HUES6 (cell line): ENCODE measurements at regions not wholly inside any gene's neighbourhood (a gene's known extent, or its start where the extent isn't known, plus 50 kb on each side); places are given as distances from the start of the nearest gene placed in this dataset.
"Not testable (repeated sequence)": the region's sequence is repeated elsewhere in the genome, so short reads cannot be mapped to it uniquely, and the experiment has no call there.

Source experiments
- H3K27ac ChIP-seq: 2 replicates; pipeline ENCODE4 v1.7.0; 2013; ENCODE audit warnings: low read depth, mild to moderate bottlenecking, low read length, inconsistent platforms
- H3K27me3 ChIP-seq: 2 replicates; pipeline ENCODE4 v1.6.1; 2013; ENCODE audit warnings: low read length; ENCODE audit not compliant: control insufficient read depth, insufficient read depth
- H3K36me3 ChIP-seq: 2 replicates; pipeline ENCODE4 v1.6.1; 2013; ENCODE audit warnings: low read length; ENCODE audit not compliant: control insufficient read depth, insufficient read depth
- H3K4me1 ChIP-seq: 2 replicates; pipeline ENCODE4 v1.6.1; 2013; ENCODE audit warnings: low read length; ENCODE audit not compliant: control insufficient read depth, insufficient read depth
- H3K4me3 ChIP-seq: 2 replicates; pipeline ENCODE4 v1.5.1; 2013; ENCODE audit warnings: low read depth, low read length
- H3K9ac ChIP-seq: one replicate; pipeline ENCODE4 v1.6.1; 2013; ENCODE audit warnings: mild to moderate bottlenecking, low read length
- H3K9me3 ChIP-seq: 2 replicates; pipeline ENCODE4 v1.6.1; 2013; ENCODE audit warnings: low read depth, low read length; ENCODE audit not compliant: control insufficient read depth, insufficient read depth

DNA sequence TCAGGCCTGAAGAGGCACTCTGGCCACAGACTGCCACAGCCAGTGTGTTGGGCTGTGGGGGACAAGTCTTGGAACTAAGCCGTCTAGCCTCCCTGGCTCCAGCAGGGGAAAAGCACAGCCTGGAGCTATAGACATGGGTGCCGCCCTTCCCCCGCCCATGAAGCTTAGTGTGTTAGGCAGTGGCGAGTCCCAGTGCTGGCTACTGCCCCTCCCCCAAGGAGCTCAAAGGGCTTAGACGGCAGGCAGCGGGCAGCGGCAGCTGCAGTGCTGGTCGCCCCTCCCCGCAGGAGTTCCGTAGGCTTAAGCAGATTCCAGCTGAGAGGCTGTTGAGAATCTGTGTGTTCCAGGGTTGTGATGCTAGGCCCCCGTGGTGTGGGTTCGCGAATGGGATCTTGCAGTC lies 135.8 kb upstream of the RORA start:
- Histone ChIP-seq H3K4me1 (peaks cover 11% of the 10 kb centered on the region), H3K27me3 (no peaks in the 10 kb centered on the region), H3K9ac (peak overlapping the region; percentile 8), H3K4me3 (peak overlapping the region; percentile 47), H3K9me3 (0 out of 2 replicates have a peak, but pooled peaks cover 3% of the 10 kb centered on the region), H3K27ac (no peak overlapping the region), H3K36me3 (no peaks in the 10 kb centered on the region)

DNA sequence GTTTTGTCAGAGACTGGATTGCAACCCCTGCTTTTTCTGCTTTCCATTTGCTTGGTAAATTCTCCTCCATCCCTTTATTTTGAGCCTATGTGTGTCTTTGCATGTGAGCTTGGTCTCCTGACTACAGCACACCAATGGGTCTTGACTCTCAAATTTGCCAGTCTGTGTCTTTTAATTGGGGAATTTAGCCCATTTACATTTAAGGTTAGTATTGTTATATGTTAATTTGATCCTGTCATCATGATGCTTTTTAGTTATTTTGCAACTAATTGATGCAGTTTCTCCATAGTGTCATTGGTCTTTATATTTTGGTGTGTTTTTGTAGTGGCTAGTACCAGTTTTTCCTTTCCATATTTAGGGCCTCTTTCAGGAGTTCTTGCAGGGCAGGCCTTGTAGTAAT lies 133.8 kb upstream of the RORA start:
- H3K9me3 ChIP-seq, H3K27ac ChIP-seq, H3K9ac ChIP-seq, H3K4me3 ChIP-seq, H3K36me3 ChIP-seq, H3K27me3 ChIP-seq: not testable (repeated sequence)
- peaks cover 11% of the 10 kb centered on the region for H3K4me1 ChIP-seq

DNA sequence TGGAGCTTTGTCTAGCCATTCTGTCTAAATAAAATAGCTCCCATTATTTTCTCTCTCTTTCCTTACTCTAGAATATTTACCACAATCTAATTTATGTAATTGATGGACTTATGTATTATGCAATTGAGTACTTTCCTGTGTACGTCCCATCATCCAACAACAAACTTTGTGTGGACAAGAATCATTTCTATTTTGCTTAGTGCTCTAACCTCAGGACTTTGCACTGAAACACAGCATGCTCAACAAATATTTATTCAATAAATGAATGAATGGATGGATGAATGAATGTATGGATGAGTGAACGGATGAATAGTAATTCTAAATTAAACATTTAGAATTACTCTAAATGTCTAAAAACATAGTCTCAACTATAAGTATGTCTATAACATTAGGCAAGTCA lies 115.2 kb upstream of the RORA start:
- Histone ChIP-seq H3K4me1 (no peaks in the 10 kb centered on the region), H3K9ac (no peak overlapping the region), H3K27ac (no peak overlapping the region), H3K27me3 (no peaks in the 10 kb centered on the region), H3K9me3 (no peaks in the 10 kb centered on the region), H3K36me3 (no peaks in the 10 kb centered on the region), H3K4me3 (no peak overlapping the region)

DNA sequence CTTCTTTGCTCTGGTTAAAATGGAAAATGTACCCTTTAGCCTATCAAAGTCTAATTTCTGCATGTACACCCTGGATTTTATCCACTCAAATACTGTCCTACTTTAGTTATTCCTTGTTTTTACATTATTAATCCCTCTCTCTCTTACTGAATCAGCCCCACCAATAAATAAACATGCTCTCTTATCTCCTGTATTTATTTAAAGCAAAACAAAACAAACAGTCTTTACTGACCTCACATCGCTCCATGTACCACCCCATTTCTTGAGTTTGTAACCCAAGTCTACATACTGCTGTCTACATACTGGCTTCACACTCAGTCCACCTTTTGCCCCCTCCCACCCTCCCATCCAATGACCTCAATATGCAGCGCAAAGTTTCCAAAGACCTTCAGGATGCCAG lies 113.3 kb upstream of the RORA start:
- Histone ChIP-seq H3K4me1 (no peaks in the 10 kb centered on the region), H3K36me3 (no peaks in the 10 kb centered on the region), H3K9ac (no peak overlapping the region), H3K27me3 (no peaks in the 10 kb centered on the region), H3K4me3 (no peak overlapping the region), H3K27ac (no peak overlapping the region), H3K9me3 (no peaks in the 10 kb centered on the region)

DNA sequence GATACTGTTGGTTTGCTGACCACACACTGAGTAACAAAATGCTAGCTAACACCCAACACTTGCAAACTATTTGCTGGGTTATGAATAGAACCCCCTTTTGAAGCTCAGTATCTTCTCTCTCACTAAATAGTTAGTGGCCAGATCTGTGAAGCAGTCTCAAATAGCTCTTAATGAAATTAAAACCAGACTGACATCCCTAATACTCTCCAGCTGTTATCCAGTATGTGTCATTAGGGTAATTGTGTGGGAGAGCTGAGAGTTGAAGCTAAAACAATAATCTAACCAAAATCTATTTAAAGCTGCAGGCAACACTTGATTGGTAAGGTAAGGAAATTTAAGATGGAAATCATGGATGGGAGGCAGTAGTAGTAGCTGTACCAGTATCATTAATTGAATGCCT lies 110.4 kb upstream of the RORA start:
- no peaks in the 10 kb centered on the region for H3K4me1 ChIP-seq

DNA sequence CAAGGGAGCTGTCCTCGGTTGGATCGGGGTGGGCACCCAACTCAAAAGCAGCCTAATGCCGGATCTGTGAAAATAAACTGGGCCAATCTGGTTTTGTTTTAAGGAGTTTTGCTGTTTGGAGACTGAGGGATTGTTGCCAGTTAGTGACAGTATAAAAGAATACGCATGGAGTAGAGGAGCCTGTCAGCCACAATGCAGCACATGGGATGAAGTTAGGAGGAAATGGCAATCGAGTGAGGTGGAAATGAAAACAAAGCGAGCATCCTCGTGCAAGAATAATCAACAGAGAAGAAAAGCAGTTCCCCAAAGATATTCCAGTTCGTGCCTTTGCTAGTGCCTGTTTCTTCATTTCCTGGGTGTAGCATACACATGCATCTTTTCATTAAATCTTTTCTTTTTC lies 108.4 kb upstream of the RORA start:
- Histone ChIP-seq H3K27ac (no peak overlapping the region), H3K36me3 (no peaks in the 10 kb centered on the region), H3K4me1 (no peaks in the 10 kb centered on the region), H3K27me3 (no peaks in the 10 kb centered on the region), H3K9ac (no peak overlapping the region), H3K4me3 (no peak overlapping the region), H3K9me3 (no peaks in the 10 kb centered on the region)

More for the DNA sequence above, 110.4 kb upstream of the RORA start:
- H3K9me3 ChIP-seq, result no peaks in the 10 kb centered on the region
- no peak overlapping the region for H3K27ac ChIP-seq
- H3K27me3 ChIP-seq, result no peaks in the 10 kb centered on the region
- H3K4me3 ChIP-seq, result no peak overlapping the region
- no peaks in the 10 kb centered on the region for H3K36me3 ChIP-seq
- no peak overlapping the region for H3K9ac ChIP-seq

DNA sequence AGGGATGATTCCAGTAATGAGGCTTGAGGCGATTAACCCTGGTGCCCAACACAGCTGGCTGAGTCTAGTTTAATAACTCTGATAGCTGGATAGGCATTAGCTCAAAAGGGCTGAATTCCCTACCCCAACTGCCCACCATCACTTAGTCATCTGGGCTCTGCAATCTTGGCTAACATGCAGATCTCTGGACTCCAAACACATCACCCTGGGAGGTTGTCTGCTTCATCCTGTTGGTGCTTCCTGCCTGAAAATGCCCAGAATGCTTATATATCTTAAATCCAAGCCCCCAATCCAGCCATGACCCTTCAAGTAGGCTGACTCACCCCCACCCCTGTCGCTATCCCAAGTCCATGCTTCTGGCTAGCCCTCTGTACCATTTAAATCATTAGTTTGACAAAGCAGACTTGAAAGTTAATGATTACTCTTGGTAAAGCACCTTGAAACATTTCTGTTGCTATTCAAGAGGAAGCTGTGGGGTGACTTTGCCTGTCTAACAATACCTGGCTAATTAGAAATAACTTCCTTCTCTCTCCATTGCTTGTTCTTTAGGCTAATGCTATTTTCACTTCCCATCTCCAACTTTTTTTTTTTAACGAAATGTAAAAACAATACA lies 107.0 kb upstream of the RORA start:
- Histone ChIP-seq H3K27me3 (no peaks in the 10 kb centered on the region), H3K9ac (no peak overlapping the region), H3K4me1 (no peaks in the 10 kb centered on the region), H3K36me3 (no peaks in the 10 kb centered on the region), H3K9me3 (no peaks in the 10 kb centered on the region), H3K27ac (no peak overlapping the region), H3K4me3 (no peak overlapping the region)

DNA sequence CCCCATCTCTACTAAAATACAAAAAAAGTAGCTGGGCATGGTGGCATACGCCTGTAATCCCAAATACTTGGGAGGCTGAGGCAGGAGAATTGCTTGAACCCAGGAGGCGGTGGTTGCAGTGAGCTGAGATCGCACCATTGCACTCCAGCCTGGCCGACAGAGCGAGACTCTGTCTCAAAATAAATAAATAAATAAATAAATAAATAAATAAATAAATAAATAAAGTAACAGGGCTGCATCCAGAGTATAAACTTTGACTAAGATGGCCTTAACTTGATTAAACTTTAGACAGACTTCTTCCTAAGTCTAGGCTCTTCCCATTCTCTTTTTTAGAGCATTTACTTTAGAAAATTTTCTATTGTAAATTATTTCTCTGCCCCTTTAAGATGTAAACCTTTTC lies 105.6 kb upstream of the RORA start:
- not testable (repeated sequence) for H3K9ac ChIP-seq, H3K9me3 ChIP-seq, H3K36me3 ChIP-seq, H3K4me3 ChIP-seq, H3K27ac ChIP-seq, H3K27me3 ChIP-seq, H3K4me1 ChIP-seq

DNA sequence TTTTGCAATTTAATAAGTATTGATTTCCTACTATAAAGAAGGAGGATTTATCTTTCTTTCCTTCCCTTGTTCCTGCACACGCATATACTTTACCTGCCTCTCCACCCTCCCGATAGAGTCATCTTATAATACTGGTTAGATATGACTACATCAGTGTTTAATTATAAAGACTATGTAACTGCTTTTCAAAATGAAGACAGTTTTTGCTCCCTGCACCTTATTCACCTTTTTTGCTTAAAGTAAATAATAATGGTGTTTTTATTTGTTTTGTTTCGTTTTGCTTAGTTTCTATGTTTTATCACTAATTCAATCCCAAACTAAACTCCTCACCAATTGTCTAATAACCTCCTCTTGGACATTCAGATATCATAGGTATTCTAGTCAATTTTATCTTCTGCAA lies 101.9 kb upstream of the RORA start:
- Histone ChIP-seq H3K27me3 (no peaks in the 10 kb centered on the region), H3K36me3 (no peaks in the 10 kb centered on the region), H3K27ac (no peak overlapping the region), H3K9ac (no peak overlapping the region), H3K4me3 (no peak overlapping the region), H3K4me1 (no peaks in the 10 kb centered on the region), H3K9me3 (no peaks in the 10 kb centered on the region)

DNA sequence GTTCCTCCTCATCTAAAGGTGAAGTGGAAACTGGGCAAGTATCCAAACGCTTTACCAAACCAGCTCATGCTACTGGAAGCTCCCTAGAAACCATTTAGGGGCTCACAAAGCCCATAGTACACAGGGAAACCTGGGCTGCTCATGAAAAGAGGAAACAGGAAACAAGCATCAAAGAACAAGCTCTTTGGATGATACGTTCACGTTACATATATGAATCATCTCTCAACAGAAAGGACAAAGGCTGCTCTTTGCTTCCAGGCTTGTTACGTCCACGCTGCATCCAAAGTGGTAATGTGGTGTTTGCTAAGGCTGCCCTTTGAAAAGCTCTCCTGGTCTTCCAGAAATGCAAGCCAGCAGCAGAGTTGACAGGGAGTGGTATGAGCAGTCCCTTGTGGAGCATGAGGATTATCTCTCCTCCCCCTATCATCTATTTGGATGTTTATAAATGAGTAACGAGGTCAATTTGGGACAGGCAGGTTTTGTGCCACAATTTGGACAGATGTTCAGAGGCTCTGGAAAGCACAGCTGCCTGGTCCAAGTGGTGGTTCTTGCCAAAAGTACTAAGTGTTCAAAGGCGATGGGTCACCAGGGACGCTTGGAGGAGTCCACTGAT lies 98.0 kb upstream of the RORA start:
- no peak overlapping the region for H3K4me3 ChIP-seq
- no peaks in the 10 kb centered on the region for H3K9me3 ChIP-seq
- H3K27ac ChIP-seq, result no peak overlapping the region
- H3K27me3 ChIP-seq, result no peaks in the 10 kb centered on the region
- no peak overlapping the region for H3K9ac ChIP-seq
- no peaks in the 10 kb centered on the region for H3K36me3 ChIP-seq
- no peaks in the 10 kb centered on the region for H3K4me1 ChIP-seq

DNA sequence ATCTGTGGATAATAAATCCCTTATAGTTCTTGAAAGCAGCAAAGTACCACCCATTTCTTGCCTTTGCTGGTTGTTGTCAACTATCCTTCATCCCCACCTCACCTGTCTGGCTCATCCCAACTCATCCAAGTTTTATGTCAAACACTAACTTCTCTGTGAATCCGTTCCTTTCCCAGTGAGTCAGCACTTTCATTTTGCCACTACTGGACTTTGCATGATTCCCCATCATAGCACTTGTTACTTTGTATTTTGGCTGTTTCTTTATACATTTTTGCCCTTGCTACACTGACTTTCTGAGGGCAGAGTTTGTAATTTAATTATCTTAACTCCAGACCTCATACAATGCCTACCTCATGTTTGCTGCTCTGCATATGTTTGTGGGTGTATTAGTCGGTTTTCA lies 90.8 kb upstream of the RORA start:
- Histone ChIP-seq H3K27ac (no peak overlapping the region), H3K9ac (no peak overlapping the region), H3K9me3 (no peaks in the 10 kb centered on the region), H3K36me3 (no peaks in the 10 kb centered on the region), H3K4me3 (no peak overlapping the region), H3K4me1 (no peaks in the 10 kb centered on the region), H3K27me3 (no peaks in the 10 kb centered on the region)
